ENCODE measurements at regions not wholly inside any gene's neighbourhood (a gene's known extent, or its start where the extent isn't known, plus 50 kb on each side); places are given as distances from the start of the nearest gene placed in this dataset.
"Not testable (repeated sequence)": the region's sequence is repeated elsewhere in the genome, so short reads cannot be mapped to it uniquely, and the experiment has no call there.

GRCh38 chr6:94862112-94862511, 715.2 kb upstream of the MANEA start:
- no peaks in the 10 kb centered on the region for H3K4me1 ChIP-seq (ENCODE audit: control insufficient read depth, insufficient read depth, low read length)
- TF ChIP-seq, protein P1, sequence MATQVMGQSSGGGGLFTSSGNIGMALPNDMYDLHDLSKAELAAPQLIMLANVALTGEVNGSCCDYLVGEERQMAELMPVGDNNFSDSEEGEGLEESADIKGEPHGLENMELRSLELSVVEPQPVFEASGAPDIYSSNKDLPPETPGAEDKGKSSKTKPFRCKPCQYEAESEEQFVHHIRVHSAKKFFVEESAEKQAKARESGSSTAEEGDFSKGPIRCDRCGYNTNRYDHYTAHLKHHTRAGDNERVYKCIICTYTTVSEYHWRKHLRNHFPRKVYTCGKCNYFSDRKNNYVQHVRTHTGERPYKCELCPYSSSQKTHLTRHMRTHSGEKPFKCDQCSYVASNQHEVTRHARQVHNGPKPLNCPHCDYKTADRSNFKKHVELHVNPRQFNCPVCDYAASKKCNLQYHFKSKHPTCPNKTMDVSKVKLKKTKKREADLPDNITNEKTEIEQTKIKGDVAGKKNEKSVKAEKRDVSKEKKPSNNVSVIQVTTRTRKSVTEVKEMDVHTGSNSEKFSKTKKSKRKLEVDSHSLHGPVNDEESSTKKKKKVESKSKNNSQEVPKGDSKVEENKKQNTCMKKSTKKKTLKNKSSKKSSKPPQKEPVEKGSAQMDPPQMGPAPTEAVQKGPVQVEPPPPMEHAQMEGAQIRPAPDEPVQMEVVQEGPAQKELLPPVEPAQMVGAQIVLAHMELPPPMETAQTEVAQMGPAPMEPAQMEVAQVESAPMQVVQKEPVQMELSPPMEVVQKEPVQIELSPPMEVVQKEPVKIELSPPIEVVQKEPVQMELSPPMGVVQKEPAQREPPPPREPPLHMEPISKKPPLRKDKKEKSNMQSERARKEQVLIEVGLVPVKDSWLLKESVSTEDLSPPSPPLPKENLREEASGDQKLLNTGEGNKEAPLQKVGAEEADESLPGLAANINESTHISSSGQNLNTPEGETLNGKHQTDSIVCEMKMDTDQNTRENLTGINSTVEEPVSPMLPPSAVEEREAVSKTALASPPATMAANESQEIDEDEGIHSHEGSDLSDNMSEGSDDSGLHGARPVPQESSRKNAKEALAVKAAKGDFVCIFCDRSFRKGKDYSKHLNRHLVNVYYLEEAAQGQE (IDR thresholded peaks at IDR 0.05; ENCODE audit: insufficient read depth in 1 of 2, low read depth in 2 of 2, low read length in 1 of 2): no peak
- no peak for TF ChIP-seq CTCF (IDR thresholded peaks at IDR 0.05)
- H3K36me3 ChIP-seq (ENCODE audit: control insufficient read depth, insufficient read depth, low read length): no peaks in the 10 kb centered on the region
- no peaks in the 10 kb centered on the region for H3K9me3 ChIP-seq (ENCODE audit: control insufficient read depth, insufficient read depth, low read depth, low read length)
- no TSS peak for BruUV-seq (replicated peaks)
- intact Hi-C loops (cut with micrococcal nuclease; ENCODE audit: unreplicated experiment) (no loop called here), in situ Hi-C loops (cut with HindIII; ENCODE audit: low pct_unique_long_range_greater_than_20kb, low sequenced_read_pairs) (no loop called here)
- no peak for DNase-seq (ENCODE audit: low read depth, low spot score)
- ChIA-PET POLR2A (no interaction called here), CTCF (no interaction called here)
- H3K27ac ChIP-seq (ENCODE audit: low read length): no peak overlapping the region
- H3K4me3 ChIP-seq (ENCODE audit: low read depth in 2 of 2, low read length in 2 of 2): no peak overlapping the region
- H3K27me3 ChIP-seq (ENCODE audit: control insufficient read depth, insufficient read depth, low read length): no peaks in the 10 kb centered on the region
- ATAC-seq: no peak

DNA sequence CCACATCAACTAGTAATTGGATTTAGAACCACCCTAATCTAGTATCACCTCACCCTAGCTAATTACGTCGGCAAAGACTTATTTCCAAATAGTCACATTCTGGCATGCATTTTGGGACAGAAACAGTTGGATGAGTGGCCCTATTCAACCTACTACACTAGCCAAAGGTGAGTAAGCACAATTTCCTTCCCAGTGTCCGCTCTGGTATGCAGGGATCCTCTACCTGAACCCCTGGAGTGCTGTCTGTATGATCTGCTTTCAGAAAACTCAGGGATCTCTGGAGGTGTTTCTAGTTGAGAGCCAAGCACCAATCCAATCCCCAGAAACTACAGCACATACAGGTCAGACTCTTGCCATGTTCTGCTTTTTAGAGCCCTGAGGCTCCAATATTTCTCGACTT, 717.4 kb upstream of the MANEA start:
- intact Hi-C loops (cut with micrococcal nuclease; ENCODE audit: unreplicated experiment) (no loop called here), in situ Hi-C loops (cut with HindIII; ENCODE audit: low pct_unique_long_range_greater_than_20kb, low sequenced_read_pairs) (no loop called here)
- no peaks in the 10 kb centered on the region for H3K27me3 ChIP-seq (ENCODE audit: control insufficient read depth, insufficient read depth, low read length)
- H3K4me1 ChIP-seq (ENCODE audit: control insufficient read depth, insufficient read depth, low read length): no peaks in the 10 kb centered on the region
- TF ChIP-seq SIN3A (IDR thresholded peaks at IDR 0.05; ENCODE audit: borderline replicate concordance, insufficient read depth, low read depth, low read length) (no peak), POLR2AphosphoS5 (IDR thresholded peaks at IDR 0.05; ENCODE audit: low read depth, low read length) (no peak), CTCF (IDR thresholded peaks at IDR 0.05) (no peak), TCF7L2 (IDR thresholded peaks at IDR 0.05; ENCODE audit: low read depth, low read length) (no peak)
- TF ChIP-seq, protein P1 (IDR thresholded peaks at IDR 0.05; ENCODE audit: insufficient read depth in 1 of 2, low read depth in 2 of 2, low read length in 1 of 2): no peak
- POLR2A ChIA-PET: no interaction called here
- H3K36me3 ChIP-seq (ENCODE audit: control insufficient read depth, insufficient read depth, low read length): no peaks in the 10 kb centered on the region
- no TSS peak for BruUV-seq (replicated peaks)
- no peak for ATAC-seq
- H3K4me3 ChIP-seq (ENCODE audit: low read depth in 2 of 2, low read length in 2 of 2): no peak overlapping the region
- CTCF ChIA-PET: no interaction called here
- no peaks in the 10 kb centered on the region for H3K9me3 ChIP-seq (ENCODE audit: control insufficient read depth, insufficient read depth, low read depth, low read length)
- DNase-seq (ENCODE audit: low read depth, low spot score): no peak
- no peak overlapping the region for H3K27ac ChIP-seq (ENCODE audit: low read length)

- H3K27me3 ChIP-seq (ENCODE audit: control insufficient read depth, insufficient read depth, low read length); intact Hi-C loops (cut with micrococcal nuclease; ENCODE audit: unreplicated experiment); CTCF ChIA-PET; DNase-seq (ENCODE audit: low read depth, low spot score); BruUV-seq (replicated peaks); H3K27ac ChIP-seq (ENCODE audit: low read length); H3K36me3 ChIP-seq (ENCODE audit: control insufficient read depth, insufficient read depth, low read length); ATAC-seq; in situ Hi-C loops (cut with HindIII; ENCODE audit: low pct_unique_long_range_greater_than_20kb, low sequenced_read_pairs); H3K4me3 ChIP-seq (ENCODE audit: low read depth in 2 of 2, low read length in 2 of 2); H3K4me1 ChIP-seq (ENCODE audit: control insufficient read depth, insufficient read depth, low read length); POLR2A ChIA-PET; H3K9me3 ChIP-seq (ENCODE audit: control insufficient read depth, insufficient read depth, low read depth, low read length): not testable (repeated sequence)
These were observed 720.3 kb upstream of the MANEA start for GRCh38 chr6:94856999-94857398.

DNA sequence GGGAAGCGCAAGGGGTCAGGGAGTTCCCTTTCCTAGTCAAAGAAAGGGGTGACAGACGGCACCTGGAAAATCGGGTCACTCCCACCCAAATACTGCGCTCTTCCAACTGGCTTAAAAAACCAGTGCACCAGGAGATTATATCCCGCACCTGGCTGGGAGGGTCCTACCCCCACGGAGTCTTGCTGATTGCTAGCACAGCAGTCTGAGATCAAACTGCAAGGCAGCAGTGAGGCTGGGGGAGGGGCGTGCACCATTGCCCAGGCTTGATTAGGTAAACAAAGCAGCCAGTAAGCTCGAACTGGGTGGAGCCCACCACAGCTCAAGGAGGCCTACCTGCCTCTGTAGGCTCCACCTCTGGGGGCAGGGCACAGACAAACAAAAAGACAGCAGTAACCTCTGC, 726.0 kb upstream of the MANEA start:
- H3K9me3 ChIP-seq (ENCODE audit: control insufficient read depth, insufficient read depth, low read depth, low read length); H3K27ac ChIP-seq (ENCODE audit: low read length); BruUV-seq (replicated peaks); POLR2A ChIA-PET; DNase-seq (ENCODE audit: low read depth, low spot score); in situ Hi-C loops (cut with HindIII; ENCODE audit: low pct_unique_long_range_greater_than_20kb, low sequenced_read_pairs); H3K4me3 ChIP-seq (ENCODE audit: low read depth in 2 of 2, low read length in 2 of 2); CTCF ChIA-PET; intact Hi-C loops (cut with micrococcal nuclease; ENCODE audit: unreplicated experiment); H3K27me3 ChIP-seq (ENCODE audit: control insufficient read depth, insufficient read depth, low read length); H3K36me3 ChIP-seq (ENCODE audit: control insufficient read depth, insufficient read depth, low read length); ATAC-seq; H3K4me1 ChIP-seq (ENCODE audit: control insufficient read depth, insufficient read depth, low read length): not testable (repeated sequence)
